NAMALWA (cell line): ENCODE measurements at regions not wholly inside any gene's neighbourhood (a gene's known extent, or its start where the extent isn't known, plus 50 kb on each side); places are given as distances from the start of the nearest gene placed in this dataset.

Experiments
- DNase-seq: peaks from one replicate; pipeline ENCODE4 v3.0.0-alpha.2; 2015; ENCODE audit warnings: low spot score

GRCh38 chr7:135731-136645 is 56.4 kb upstream of the FAM20C start:
- DNase-seq: no peak

GRCh38 chr7:137094-137891 is 55.1 kb upstream of the FAM20C start:
- no peak for DNase-seq

GRCh38 chr7:139131-139530 is 53.2 kb upstream of the FAM20C start:
- DNase-seq: no peak

- DNase-seq: no peak
Measured at GRCh38 chr7:139561-140243, 52.7 kb upstream of the FAM20C start.

- DNase-seq: no peak
Measured at GRCh38 chr7:140996-141395, 51.4 kb upstream of the FAM20C start.

GRCh38 chr7:142248-142941 is 50.0 kb upstream of the FAM20C start:
- no peak for DNase-seq
